ENCODE measurements at regions not wholly inside any gene's neighbourhood (a gene's known extent, or its start where the extent isn't known, plus 50 kb on each side); places are given as distances from the start of the nearest gene placed in this dataset.

DNA sequence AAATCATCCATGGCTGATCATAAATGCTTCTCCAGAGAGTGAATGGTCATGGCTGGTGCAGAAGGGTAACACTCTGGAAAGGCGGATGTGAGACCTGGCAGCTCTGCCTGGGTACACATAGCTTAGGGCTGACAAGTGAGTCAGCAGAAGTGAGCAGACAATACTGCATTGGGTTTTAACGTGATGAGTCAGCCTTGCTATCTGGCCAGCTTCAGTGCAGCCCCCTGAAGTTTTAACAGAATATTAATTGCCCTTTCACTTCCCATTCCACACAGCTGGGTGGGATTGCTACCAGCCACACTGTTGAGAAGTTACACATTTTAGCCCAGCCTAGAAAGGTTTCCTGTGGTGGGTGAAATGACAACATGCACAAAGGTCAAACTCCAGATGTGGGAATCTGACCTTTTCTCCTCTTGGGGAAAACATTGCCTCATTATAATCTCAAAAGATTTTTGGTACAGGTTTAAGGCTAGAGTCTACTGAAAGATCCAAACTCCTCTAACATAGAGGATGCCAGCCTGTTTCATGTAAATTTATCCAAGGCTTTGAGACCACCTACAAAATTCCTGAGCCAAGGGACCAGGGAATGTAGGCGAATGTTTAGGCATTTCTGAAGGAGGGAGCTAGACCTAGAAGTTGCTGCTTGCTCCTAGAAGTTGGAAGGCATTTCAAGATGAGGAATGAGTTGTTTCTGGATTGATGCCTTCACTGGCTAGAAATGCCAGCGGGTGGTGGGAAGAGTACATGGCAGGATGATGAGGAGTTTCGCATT lies 230.3 kb upstream of the PGRMC2 start (continued):
- TF ChIP-seq, protein P1, sequence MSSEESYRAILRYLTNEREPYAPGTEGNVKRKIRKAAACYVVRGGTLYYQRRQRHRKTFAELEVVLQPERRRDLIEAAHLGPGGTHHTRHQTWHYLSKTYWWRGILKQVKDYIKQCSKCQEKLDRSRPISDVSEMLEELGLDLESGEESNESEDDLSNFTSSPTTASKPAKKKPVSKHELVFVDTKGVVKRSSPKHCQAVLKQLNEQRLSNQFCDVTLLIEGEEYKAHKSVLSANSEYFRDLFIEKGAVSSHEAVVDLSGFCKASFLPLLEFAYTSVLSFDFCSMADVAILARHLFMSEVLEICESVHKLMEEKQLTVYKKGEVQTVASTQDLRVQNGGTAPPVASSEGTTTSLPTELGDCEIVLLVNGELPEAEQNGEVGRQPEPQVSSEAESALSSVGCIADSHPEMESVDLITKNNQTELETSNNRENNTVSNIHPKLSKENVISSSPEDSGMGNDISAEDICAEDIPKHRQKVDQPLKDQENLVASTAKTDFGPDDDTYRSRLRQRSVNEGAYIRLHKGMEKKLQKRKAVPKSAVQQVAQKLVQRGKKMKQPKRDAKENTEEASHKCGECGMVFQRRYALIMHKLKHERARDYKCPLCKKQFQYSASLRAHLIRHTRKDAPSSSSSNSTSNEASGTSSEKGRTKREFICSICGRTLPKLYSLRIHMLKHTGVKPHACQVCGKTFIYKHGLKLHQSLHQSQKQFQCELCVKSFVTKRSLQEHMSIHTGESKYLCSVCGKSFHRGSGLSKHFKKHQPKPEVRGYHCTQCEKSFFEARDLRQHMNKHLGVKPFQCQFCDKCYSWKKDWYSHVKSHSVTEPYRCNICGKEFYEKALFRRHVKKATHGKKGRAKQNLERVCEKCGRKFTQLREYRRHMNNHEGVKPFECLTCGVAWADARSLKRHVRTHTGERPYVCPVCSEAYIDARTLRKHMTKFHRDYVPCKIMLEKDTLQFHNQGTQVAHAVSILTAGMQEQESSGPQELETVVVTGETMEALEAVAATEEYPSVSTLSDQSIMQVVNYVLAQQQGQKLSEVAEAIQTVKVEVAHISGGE (CRISPR knock-in tag; IDR thresholded peaks at IDR 0.05): 0 out of 6 replicates have a peak, but pooled peaks of 1 of the 3 experiments have one; percentile 28
- TF ChIP-seq GATAD2B (IDR thresholded peaks at IDR 0.05; ENCODE audit: borderline replicate concordance) (peak; percentile 74; the same call in 1 of the 2 replicates), ARNT (IDR thresholded peaks at IDR 0.05) (peak in 1 of 2 experiments; percentile 76; a peak in 1 of 4 replicates), ZNF24 (IDR thresholded peaks at IDR 0.05) (peak; percentile 71), ZNF644 (tag; IDR thresholded peaks at IDR 0.05; ENCODE audit: low read depth) (peak; percentile 92), NCOA2 (IDR thresholded peaks at IDR 0.05; ENCODE audit: partially characterized antibody in 2 of 2) (peak in 1 of 2 experiments; percentile 54), EHMT2 (IDR thresholded peaks at IDR 0.05) (peak; percentile 28; the same call in 1 of the 2 replicates), TAF7 (tag; IDR thresholded peaks at IDR 0.05) (peak; percentile 80; the same call in 1 of the 2 replicates), L3MBTL2 (IDR thresholded peaks at IDR 0.05) (no peak; the same call in 1 of the 2 replicates), ZNF76 (CRISPR knock-in tag; IDR thresholded peaks at IDR 0.05; ENCODE audit: borderline replicate concordance) (peak; percentile 83; the same call in 1 of the 2 replicates), KDM1A (IDR thresholded peaks at IDR 0.05) (peak; percentile 98 to 99), BACH1 (tag; IDR thresholded peaks at IDR 0.05) (peak; percentile 97), FOXM1 (IDR thresholded peaks at IDR 0.05; ENCODE audit: low read depth) (peak; percentile 30; the same call in 1 of the 2 replicates), FOXM1 (CRISPR knock-in tag; IDR thresholded peaks at IDR 0.05; ENCODE audit: low read depth) (no peak)
- TF ChIP-seq, protein P2, sequence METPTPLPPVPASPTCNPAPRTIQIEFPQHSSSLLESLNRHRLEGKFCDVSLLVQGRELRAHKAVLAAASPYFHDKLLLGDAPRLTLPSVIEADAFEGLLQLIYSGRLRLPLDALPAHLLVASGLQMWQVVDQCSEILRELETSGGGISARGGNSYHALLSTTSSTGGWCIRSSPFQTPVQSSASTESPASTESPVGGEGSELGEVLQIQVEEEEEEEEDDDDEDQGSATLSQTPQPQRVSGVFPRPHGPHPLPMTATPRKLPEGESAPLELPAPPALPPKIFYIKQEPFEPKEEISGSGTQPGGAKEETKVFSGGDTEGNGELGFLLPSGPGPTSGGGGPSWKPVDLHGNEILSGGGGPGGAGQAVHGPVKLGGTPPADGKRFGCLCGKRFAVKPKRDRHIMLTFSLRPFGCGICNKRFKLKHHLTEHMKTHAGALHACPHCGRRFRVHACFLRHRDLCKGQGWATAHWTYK (CRISPR knock-in tag; IDR thresholded peaks at IDR 0.05): peak; percentile 89; the same call in 1 of the 2 replicates
- TF ChIP-seq, protein P3, sequence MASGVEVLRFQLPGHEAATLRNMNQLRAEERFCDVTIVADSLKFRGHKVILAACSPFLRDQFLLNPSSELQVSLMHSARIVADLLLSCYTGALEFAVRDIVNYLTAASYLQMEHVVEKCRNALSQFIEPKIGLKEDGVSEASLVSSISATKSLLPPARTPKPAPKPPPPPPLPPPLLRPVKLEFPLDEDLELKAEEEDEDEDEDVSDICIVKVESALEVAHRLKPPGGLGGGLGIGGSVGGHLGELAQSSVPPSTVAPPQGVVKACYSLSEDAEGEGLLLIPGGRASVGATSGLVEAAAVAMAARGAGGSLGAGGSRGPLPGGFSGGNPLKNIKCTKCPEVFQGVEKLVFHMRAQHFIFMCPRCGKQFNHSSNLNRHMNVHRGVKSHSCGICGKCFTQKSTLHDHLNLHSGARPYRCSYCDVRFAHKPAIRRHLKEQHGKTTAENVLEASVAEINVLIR (CRISPR knock-in tag; IDR thresholded peaks at IDR 0.05): peak; percentile 16; the same call in 1 of the 2 replicates
- TF ChIP-seq, protein P4, sequence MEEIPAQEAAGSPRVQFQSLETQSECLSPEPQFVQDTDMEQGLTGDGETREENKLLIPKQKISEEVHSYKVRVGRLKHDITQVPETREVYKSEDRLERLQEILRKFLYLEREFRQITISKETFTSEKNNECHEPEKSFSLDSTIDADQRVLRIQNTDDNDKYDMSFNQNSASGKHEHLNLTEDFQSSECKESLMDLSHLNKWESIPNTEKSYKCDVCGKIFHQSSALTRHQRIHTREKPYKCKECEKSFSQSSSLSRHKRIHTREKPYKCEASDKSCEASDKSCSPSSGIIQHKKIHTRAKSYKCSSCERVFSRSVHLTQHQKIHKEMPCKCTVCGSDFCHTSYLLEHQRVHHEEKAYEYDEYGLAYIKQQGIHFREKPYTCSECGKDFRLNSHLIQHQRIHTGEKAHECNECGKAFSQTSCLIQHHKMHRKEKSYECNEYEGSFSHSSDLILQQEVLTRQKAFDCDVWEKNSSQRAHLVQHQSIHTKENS (CRISPR knock-in tag; IDR thresholded peaks at IDR 0.05): no peak
- TF ChIP-seq, protein P5, sequence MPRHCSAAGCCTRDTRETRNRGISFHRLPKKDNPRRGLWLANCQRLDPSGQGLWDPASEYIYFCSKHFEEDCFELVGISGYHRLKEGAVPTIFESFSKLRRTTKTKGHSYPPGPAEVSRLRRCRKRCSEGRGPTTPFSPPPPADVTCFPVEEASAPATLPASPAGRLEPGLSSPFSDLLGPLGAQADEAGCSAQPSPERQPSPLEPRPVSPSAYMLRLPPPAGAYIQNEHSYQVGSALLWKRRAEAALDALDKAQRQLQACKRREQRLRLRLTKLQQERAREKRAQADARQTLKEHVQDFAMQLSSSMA (CRISPR knock-in tag; IDR thresholded peaks at IDR 0.05): no peak
